Ishikawa (cell line): ENCODE measurements at regions not wholly inside any gene's neighbourhood (a gene's known extent, or its start where the extent isn't known, plus 50 kb on each side); places are given as distances from the start of the nearest gene placed in this dataset.
A peak's percentile ranks its signal among the peaks of the same experiment; 100 is the strongest.

Source experiments
- CEBPB ChIP-seq: IDR thresholded peaks from 2 replicates; pipeline ENCODE4 v1.6.1; 2012
- CREB1 ChIP-seq: IDR thresholded peaks from 2 replicates; pipeline ENCODE4 v1.6.1; 2012; ENCODE audit warnings: low read depth
- EGR1 ChIP-seq: IDR thresholded peaks from 2 replicates; pipeline ENCODE4 v1.6.1; 2012
- EP300 ChIP-seq: IDR thresholded peaks from 2 replicates; pipeline ENCODE4 v1.6.1; 2012; ENCODE audit warnings: borderline replicate concordance
- FOXM1 ChIP-seq: IDR thresholded peaks from 2 replicates; pipeline ENCODE4 v1.6.1; 2012; ENCODE audit warnings: low read depth, borderline replicate concordance
- MAX ChIP-seq: IDR thresholded peaks from 2 replicates; pipeline ENCODE4 v1.6.1; 2012
- NFIC ChIP-seq: IDR thresholded peaks from 2 replicates; pipeline ENCODE4 v1.6.1; 2012
- RAD21 ChIP-seq: IDR thresholded peaks from 2 replicates; pipeline ENCODE4 v1.6.1; 2012; ENCODE audit warnings: low read depth
- REST ChIP-seq: IDR thresholded peaks from 2 replicates; pipeline ENCODE4 v1.6.1; 2012; ENCODE audit warnings: low read depth, mild to moderate bottlenecking
- TAF1 ChIP-seq: IDR thresholded peaks from 2 replicates; pipeline ENCODE4 v1.6.1; 2012; ENCODE audit warnings: low read depth, mild to moderate bottlenecking
- TCF12 ChIP-seq: IDR thresholded peaks from 2 replicates; pipeline ENCODE4 v1.6.1; 2012; ENCODE audit warnings: low read depth
- TEAD4 ChIP-seq: IDR thresholded peaks from 2 replicates; pipeline ENCODE4 v1.6.1; 2012
- USF1 ChIP-seq: IDR thresholded peaks from 2 replicates; pipeline ENCODE4 v1.6.1; 2012
- YY1 ChIP-seq: IDR thresholded peaks from 2 replicates; pipeline ENCODE4 v1.6.1; 2012; ENCODE audit warnings: low read depth
- ZBTB7A ChIP-seq: IDR thresholded peaks from 2 replicates; pipeline ENCODE4 v1.6.1; 2012; ENCODE audit warnings: low read depth

DNA sequence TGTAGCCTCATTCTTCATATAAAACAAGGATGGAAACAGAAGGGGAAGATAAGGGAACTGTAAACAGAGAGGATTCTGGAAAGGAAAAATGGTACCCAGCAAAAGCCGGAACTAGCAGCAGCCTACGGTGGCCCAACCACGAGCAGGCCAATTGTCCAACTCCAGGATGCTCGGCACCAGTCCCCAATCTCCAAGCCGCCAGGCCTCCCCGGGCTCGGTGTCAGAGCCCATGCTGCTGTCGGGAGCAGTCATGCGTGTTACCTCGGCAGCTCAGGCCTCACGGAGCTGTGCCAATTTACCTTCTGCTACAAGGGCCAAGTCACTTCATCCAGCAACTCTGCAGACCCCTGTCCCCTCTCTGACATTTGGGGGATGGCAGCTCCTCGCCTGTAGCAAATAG, 130.8 kb downstream of the ZBTB18 start:
- no peak for TF ChIP-seq EP300
- no peak for TF ChIP-seq ZBTB7A

DNA sequence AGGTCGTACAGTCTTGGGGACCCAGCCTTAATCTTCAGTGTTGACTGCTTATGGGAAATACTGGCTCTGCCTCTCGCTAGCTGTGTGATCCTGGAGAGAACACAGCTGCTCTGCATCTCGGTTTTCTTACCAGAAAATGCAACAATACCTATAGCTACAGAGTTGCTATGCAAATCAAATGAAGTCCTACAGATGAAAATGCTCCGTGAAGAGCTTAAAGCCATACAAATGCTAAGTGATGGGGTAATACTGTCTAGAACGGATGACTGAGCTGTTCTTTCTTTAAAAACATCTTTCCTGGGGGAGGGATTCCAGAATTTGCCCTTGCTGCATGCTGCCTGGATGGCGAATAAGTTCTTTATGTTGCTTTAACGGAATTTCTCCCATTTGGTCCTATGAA, 132.0 kb downstream of the ZBTB18 start:
- TF ChIP-seq TCF12 (no peak), CREB1 (no peak), USF1 (no peak), REST (no peak), TAF1 (no peak), EP300 (no peak), EGR1 (no peak), YY1 (no peak), NFIC (no peak), FOXM1 (no peak), RAD21 (no peak), MAX (no peak), CEBPB (no peak), ZBTB7A (no peak), TEAD4 (no peak)

- no peak for TF ChIP-seq EP300
- TF ChIP-seq NFIC = no peak
- TF ChIP-seq EGR1 = no peak
- TF ChIP-seq TCF12 = no peak
- no peak for TF ChIP-seq FOXM1
- no peak for TF ChIP-seq CREB1
- TF ChIP-seq REST = no peak
- TF ChIP-seq TAF1 = no peak
- TF ChIP-seq TEAD4 = no peak
- no peak for TF ChIP-seq MAX
Measured at GRCh38 chr1:244186372-244186771, 135.3 kb downstream of the ZBTB18 start.

- TF ChIP-seq TEAD4 (0 out of 2 replicates have a peak, but pooled peaks have one; percentile 16), TCF12 (no peak), TAF1 (no peak), NFIC (peak; percentile 37; the same call in 1 of the 2 replicates)
Measured at GRCh38 chr1:244187310-244187709, 136.2 kb downstream of the ZBTB18 start.

DNA sequence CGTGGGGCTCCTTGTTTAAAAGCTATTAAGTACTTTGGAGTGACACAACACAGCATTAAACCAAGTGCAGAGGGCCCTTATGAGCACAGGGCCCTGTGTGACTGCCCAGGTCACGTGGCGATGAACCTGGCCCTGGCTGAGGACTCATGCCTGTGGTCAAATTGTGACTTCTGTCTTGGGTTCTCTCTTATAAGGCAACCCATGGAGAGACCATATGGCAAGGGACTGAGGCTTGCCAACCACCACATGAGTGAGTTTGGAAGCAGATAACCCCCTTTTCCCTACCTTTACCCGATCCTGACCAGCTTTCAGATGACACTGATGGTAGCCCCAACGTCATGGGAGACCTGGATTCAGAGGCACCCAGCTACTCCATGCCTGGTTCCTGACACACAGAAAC, 140.5 kb downstream of the ZBTB18 start:
- no peak for TF ChIP-seq USF1
- TF ChIP-seq REST = no peak
- no peak for TF ChIP-seq FOXM1
- TF ChIP-seq TCF12 = no peak
- TF ChIP-seq EGR1 = no peak
- no peak for TF ChIP-seq EP300
- TF ChIP-seq NFIC = no peak
- no peak for TF ChIP-seq TEAD4
- TF ChIP-seq TAF1 = no peak
- no peak for TF ChIP-seq YY1
- TF ChIP-seq RAD21 = no peak
- TF ChIP-seq CREB1 = no peak
- TF ChIP-seq CEBPB = no peak
- TF ChIP-seq ZBTB7A = no peak
- TF ChIP-seq MAX = no peak
